ENCODE measurements at regions not wholly inside any gene's neighbourhood (a gene's known extent, or its start where the extent isn't known, plus 50 kb on each side); places are given as distances from the start of the nearest gene placed in this dataset.
"Not testable (repeated sequence)": the region's sequence is repeated elsewhere in the genome, so short reads cannot be mapped to it uniquely, and the experiment has no call there.

DNA sequence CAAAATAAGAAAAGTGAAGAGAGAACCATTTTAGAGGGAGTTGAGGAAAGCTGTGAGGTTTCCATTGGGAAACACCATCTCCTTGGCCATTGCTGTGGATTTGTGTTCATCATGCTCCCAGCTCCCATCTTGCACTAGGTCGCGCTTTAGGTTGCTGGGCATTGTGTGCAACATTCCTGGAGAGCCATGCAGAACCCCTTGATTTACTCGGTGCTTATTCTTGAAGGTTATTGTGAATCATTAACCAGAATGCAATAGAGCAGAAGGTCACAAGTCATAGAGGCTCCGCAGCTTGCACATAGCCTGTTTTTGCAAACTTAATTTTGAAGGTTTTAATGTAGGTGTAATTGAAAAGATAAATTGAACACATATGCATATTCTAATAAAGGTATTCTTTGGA is 239.2 kb upstream of the IL12A start:
- FAIRE-seq, result no peak

DNA sequence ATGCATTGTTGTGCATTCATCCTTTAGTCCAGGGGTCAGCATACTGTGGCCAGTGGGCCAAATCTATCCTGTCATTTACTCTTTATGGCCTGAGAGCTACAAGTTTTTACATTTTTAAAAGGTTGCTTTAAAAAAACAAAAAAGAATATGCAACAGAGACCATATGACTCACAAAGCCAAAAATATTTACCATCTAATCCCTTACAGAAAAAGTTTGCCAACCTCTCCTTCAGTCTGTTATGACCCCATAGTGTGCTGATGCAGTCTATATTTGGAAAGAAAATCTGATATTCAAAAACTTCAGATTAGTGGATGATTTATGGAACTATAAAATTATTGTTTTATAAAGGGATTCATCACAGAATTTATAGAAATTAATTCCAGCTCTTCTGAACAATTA is 237.5 kb upstream of the IL12A start:
- FAIRE-seq, result no peak

DNA sequence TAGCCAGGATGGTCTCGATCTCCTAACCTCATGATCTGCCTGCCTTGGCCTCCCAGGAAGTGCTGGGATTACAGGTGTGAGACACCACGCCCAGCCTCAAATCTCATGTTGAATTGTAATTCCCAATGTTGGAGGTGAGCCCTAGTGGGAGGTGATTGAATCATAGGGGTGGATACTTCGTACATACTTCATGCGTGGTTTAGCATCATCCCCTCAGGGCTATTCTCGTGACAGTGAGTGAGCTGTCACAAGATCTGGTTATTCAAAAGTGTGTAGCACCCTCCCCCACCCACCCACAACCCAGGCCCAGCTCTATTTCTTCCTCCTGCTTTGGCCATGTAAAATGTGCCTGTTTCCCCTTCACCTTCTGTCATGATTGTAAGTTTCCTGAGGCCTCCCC is 236.9 kb upstream of the IL12A start:
- FAIRE-seq, result no peak

DNA sequence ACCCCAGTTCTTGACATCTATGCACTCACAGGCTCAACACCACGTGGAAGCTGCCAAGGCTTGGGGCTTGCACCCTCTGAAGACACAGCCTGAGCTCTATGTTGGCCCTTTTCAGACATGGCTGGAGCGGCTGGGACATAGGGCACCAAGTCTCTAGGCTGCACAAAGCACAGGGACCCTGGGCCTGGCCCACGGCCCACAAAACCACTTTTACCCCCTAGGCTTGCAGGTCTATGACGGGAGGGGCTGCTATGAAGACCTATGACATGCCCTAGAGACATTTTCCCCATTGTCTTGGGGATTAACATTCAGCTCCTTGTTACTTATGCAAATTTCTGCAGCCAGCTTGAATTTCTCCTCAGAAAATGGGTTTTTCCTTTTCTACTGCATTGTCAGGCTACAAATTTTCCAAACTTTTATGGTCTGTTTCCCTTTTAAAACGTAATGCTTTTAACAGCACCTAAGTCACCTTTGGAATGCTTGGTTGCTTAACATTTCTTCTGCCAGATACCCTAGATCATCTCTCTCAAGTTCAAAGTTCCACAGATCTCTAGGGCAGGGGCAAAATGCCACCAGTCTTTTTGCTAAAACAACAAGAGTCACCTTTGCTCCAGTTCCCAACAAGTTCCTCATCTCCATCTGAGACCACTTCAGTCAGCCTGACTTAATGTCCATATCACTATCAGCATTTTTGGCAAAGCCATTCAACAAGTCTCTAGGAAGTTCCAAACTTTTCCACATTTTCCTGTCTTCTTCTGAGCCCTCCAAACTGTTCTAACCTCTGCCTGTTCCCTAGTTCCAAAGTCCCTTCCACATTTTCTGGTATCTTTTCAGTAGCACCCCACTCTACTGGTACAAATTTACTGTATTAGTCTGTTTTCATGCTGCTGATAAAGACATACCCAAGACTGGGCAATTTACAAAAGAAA is 232.1 kb upstream of the IL12A start:
- not testable (repeated sequence) for FAIRE-seq

DNA sequence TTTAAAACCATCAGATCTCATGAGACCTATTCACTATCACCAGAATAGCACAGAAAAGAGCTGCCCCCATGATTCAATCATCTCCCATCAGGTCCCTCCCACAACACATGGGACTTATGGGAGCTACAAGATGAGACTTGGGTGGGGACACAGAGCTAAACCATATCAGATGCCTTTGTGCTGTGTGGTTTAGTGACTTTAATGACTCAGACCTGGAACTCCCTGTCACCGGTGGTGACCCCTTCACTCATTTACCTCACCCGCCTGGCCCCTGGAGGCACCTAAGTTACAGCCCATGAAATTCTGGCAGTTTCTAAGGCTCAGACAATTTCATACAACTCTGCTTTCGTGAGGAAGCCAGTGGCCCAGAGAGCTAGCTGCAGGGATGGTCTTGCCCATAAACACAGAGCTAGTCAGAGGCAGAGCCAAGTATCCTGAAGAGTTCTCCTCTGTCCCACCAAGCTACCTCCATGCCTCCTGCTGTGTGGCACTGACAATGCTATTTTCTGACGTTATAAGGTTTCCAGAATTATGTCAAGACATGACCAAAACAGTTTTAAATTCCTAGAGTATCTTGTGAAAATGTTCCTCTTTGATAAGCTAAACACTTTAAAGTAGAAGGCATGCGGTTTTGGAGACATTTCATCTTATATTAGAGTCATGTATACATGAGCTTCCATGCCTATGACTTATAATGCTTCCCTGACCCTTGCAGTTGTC is 231.1 kb upstream of the IL12A start:
- FAIRE-seq, result no peak

DNA sequence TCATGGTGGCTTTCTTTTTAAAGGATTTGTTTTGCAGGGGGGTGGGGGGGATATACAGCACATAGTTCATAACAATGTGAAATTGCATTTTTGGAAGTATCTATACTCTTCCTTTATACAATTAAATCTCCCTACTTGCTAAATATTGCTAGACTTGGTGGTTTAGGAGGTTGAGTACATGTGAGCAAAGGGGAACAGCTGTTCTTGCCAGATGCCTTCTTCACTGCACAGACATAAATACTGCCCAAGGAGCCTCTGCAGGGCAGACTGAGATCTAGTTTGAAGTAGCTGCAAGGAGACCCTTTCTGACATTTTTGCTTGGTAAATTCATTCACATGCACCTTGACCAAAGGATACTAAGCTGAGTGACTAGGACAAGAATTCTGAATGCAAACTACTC is 228.6 kb upstream of the IL12A start:
- no peak for FAIRE-seq

DNA sequence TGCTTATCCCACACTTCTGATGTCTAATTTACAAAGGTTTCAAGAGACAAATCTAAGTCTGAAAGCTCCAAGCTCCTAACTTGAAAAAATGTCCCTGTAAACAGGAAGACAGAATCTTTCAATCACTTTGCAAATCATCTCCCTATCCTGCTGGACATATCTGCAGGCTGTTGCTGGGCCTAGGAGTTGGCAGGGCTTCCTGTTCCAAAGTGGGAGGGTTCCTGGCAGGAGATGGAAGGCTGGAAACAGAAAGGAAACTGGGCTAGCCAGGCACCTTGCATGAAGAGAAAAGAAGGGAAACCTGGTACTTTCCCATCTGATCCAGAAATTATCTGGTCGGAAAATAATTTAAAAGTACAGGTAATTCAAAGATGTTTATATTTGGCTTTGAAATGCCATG is 227.3 kb upstream of the IL12A start:
- no peak for FAIRE-seq

DNA sequence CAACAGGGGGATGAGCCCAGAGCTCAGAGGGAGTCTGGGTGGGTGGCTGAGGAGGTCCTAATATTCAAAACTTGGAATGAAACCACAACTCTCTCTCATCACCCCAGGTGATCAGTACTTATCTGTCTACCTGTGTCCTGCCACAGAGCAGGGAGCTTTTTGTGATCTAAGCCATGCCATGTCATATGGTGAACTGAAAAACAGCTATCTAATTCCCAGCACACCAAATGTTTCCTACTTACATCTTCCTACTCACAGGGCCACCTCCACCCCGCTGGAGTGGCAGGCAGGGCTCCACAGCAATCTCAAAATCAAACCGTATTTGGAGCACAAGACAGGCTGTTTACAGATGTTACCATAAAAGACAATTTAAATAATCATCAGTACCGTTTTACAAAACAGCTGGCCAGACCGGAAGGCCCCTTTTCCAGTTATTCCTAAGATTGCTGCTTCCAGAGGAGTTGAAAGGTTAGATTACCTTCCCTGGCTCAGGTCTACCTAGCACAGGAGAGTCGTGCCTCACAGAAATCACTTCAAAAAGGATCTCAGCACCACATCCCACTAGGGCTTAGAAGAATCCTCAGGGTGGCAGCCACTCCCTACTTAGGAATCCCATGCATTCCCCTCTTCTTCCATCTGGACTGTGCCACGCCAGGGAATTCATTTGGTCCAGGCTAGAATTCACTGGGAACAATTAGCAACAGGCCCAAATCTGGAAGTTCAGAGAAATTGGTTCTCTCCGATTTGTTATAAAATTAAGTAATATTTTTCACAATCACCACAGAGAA is 226.6 kb upstream of the IL12A start:
- no peak for FAIRE-seq

DNA sequence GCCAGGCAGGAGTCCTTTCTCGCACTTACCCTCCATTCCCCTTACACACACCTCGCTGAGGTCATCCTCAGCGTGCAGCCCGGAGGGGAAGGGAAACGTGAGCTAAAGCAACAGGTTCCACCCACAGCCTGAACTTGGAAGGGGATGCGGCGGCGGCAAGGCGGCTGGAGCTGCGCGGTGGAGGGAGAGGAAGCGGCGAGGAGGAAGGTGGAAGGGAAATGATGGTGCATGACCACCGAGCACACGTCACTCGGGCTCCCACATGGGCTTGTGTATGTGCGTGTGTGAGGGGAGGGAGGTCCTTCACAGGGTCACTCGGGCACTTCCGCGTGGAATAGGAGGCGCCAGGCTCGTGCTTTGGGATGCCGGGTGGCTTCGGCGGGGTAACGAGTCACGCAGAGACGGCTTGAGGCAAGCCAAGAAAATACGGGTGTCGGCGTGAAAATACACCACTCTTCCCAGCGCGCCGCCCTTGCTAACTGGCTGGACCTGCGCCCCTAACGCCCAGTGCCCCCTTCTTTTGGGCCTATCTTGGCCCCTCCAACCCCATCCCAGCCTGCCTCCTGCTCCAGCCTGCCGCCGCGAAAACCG is 225.5 kb upstream of the IL12A start:
- FAIRE-seq, result no peak

DNA sequence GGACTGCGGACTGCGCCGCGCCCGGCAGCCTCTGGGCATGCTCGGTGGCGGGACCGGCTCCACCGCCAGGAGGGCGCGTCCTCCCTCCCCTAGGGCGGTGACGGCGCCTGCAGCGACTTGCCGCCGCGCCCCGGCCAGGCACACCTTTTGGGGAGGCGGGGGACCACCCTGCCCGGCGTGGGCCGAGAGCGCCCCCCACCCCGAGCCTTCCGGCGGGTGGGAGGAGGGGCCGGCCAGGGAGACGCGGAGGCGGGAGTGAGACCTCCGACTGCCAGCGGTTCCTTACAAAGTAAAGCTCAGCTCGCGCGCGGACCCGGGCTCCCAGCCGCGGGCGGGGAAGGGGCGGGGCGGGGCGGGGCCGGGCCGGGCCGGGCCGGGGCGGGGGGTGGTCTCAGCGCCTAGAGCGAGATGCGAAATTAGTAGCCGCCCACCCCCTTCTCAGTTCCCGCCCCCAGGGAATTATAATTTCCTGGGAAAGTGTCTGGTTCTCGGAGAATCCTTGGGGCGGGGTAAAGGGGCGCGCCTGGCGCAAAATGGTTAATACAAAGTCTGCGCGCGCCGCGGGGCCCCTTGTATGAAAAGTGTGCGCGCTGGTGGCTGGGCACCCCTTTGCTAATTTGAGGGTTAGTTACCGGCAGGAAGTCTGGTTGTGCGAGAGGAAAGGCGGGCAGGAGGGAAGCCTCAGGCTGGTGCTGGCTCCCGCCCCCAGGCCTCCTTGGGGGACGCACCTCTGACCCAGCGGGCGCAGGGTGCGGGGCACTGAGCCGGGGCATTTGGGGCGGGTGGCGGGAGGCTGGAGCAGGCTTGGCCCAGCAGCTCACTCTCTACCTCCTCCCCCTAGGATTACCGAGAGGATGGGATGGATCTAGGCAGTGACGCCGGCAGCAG is 224.8 kb upstream of the IL12A start:
- FAIRE-seq, result no peak

DNA sequence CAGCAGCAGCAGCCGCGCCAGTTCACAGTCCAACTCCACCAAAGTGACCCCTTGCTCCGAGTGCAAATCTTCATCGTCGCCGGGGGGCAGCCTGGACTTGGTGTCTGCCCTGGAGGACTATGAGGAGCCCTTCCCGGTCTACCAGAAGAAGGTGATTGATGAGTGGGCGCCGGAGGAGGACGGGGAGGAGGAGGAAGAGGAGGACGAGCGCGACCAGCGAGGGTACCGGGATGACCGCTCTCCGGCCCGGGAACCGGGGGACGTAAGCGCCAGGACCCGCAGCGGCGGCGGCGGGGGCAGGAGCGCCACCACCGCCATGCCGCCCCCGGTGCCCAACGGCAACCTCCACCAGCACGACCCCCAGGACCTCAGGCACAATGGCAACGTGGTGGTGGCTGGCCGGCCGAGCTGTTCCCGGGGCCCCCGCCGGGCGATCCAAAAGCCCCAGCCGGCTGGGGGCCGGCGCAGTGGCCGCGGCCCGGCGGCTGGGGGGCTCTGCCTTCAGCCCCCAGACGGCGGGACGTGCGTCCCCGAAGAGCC is 224.1 kb upstream of the IL12A start:
- FAIRE-seq, result no peak

DNA sequence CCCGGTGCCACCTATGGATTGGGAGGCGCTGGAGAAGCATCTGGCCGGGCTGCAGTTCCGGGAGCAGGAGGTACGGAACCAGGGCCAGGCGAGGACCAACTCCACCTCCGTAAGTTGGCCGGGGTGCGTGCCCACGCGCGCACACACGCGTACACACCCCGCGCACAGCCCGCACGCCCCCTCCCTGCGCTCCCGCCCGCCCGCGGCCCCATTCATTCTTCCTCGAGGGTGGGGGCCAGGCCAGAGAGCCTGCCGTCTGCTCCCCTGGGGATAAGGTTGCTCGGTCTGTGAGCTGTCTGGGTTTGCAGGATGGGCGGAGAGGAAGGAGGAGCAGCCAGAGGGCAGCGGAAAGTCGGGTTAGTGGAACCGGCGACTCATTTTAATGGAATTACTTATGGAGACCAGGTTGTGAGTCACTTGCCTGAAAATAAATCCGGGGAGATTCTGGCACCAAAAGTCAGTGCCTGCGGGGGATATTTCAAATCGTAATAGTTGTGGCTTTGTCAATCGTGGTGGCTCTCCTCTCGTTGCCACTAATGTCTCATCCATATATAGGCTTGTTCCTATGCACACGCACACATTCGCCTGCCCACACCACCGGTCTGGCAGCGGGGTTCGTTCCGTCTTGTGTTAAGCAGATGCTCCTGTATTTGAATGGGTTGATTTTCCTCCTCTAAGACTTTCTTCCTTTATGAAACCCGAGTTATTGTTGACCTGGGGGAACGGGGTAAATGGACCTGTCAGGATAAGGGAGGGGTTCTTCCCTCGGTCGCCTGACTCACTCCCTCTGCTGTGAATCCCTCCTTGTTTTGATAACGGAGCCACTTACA is 223.4 kb upstream of the IL12A start:
- no peak for FAIRE-seq

DNA sequence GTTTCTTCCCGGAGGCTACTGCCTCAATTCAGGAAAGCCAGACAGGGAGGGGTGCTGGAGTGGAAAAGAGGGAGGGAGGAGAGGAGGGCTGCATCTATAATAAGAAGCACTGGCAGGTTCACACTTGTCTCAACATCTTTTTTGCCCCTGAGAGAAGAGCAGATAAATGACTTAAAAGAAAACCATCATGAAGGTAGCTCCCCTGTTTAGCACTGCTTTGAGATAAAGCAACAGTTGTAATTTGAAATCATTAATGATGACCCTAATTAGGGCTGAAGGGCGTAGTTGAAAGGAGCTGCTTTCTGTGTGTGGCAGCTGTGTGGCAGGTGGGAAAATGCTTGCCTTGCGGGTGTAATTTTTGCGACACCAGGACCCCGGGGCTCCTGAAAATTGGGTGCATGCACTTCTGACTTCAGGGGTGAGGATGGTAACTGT is 222.8 kb upstream of the IL12A start:
- FAIRE-seq, result no peak

DNA sequence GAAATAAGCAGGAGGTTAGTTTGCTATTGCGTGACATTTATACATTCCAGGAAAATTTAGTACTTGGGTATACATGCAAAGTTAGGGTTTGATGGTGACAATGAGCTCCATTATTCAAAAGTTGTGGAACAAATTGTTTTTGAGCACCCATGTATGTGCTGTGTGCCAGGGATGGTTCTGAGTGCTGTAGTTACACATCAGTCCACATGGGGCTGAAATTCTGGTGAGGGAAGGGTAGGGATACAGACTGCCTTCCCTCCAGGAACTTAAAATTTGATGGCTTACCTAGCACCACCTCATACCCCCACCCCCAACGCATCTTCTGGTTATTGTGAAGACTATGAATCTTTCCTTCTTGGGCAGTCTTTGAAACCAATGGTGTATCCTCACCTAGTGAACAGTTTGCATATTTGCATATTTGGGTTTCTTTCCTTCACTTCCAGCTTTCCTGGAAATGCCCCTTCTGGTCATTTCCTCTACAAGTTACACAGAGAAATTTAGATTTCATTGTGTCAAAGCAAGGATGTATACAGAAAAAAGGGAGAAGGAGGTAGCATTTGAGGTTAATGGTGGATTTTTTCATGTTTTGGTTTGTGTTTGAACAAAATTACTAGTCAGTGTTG is 222.0 kb upstream of the IL12A start:
- FAIRE-seq, result no peak

DNA sequence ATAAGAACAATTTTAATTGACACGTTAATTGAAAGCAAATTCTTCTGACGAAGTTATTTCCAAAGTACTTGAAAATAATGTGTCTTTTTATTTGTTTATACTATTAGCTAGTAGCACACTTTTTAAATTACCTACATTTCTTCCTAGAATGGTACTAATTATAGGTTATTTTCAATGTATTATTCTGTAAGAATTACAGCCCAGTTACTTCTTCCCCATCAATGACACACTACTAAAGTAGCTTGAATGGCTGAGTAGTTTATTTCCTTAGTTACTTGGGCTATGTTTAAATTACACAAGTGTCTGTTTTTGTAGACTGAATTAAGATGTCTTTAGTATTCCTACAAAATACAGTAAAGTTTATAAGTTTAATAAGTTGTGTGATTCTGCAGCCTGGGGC is 217.6 kb upstream of the IL12A start:
- FAIRE-seq, result no peak

DNA sequence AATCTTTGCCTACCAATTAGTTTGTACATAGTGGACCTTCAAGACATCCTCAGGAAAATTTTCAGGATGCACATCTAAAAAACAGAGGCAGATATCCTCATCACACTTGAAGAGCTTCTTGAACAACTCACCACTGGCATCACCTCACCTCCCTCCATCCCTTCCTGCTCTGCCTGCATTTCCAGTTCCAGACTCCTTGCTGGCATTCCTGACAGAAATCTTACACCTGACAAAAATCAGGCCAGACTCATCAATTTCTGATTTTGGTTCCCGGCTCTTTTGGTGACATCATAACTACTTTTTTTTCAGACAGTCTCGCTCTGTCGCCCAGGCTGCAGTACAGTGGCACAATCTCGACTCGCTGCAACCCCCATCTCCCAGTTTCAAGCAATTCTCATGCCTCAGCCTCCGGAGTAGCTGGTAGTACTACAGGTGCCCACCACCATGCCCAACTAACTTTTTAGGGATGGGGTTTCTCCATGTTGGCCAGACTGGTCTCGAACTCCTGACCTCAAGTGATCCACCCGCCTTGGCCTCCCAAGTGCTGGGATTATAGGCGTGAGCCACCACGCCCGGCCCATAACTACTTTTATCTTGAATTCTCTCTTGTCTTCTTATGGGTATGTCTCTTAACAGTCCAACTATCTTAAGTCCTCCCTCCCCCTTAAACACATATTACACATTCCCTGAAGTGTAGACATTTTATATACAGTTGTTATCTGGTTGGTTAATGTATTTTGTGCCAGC is 216.6 kb upstream of the IL12A start:
- FAIRE-seq, result no peak

DNA sequence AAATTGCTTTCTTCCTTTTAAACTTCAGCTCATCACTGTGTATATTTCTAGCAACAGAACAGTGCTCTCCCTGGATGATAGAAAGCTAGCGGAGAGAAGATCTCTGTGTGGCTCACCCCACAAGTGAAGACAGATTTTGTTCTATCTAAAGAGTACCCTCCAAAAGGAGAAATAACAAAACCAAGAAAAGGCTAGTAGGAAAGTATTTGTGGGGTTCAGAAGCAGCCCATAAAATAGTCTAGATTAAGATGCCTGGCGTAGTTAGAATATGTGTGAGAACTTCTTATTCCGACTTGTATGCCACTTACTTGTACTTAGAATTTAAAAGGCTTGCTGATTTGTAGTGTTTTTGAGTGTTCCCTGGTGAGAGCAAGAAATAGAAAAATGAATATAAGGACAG is 214.9 kb upstream of the IL12A start:
- no peak for FAIRE-seq

DNA sequence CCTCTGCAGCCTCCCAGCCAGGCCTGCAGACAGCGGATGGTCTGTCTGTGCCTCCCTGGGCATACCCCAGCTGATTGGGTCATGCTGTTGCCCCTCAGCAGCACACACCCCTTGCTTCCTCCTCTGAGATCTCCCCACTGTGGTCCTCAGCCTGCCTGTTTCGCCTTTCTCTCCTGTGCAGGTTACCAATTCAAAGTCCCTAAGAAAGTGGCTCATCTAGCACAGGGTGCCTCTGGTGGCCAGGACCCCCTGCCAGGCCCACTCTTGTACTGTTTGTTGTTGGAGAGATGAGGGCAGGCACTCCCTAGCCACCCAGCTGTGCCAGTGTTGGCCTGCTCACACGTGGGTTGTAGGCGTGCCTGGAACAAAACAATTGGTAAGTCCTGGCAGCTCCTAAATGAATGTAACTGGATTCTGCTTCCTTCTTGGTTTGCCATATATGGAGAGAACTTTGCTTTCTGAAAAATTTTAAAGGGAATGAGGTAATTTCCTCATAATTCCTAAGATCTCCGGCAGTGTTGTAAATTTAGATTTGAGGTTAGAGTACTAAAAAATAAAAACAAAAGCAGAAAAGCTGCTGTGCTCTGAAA is 213.2 kb upstream of the IL12A start:
- FAIRE-seq, result no peak

DNA sequence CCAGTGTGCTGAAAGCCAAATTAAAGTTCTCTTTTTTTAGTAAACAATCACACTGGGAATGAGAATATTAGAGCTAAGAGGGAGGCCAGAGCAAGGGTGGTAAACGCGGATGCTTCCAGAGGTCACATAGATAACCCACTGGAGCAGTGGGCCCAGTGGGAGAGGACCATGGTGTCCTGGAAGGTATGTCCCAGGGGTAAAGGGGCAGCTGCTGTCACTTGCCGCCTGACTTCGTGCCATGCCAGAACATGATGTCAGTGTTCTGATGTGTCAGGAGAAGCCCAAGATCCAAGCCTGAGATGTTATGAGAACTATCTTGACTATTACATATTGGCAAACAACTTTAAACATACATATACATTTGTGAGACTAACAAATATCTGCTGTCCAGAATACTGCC is 211.9 kb upstream of the IL12A start:
- no peak for FAIRE-seq
